Colonic mucosa (tissue), 4 donors: ENCODE measurements at regions not wholly inside any gene's neighbourhood (a gene's known extent, or its start where the extent isn't known, plus 50 kb on each side); places are given as distances from the start of the nearest gene placed in this dataset.

Experiments used
- DNase-seq: peaks from one replicate; pipeline ENCODE4 v3.0.0-alpha.2; 2020
- H3K27ac ChIP-seq: fragments of 200-600 bp; one replicate; pipeline ENCODE4 v1.8.0; 2021
- H3K27me3 ChIP-seq: fragments of 200-600 bp; one replicate; pipeline ENCODE4 v1.8.0; 2021
- H3K36me3 ChIP-seq: fragments of 200-600 bp; one replicate; pipeline ENCODE4 v1.8.0; 2021
- H3K4me1 ChIP-seq: fragments of 200-600 bp; one replicate; pipeline ENCODE4 v1.8.0; 2021; ENCODE audit warnings: mild to moderate bottlenecking
- H3K4me3 ChIP-seq: fragments of 200-600 bp; one replicate; pipeline ENCODE4 v1.8.0; 2021
- H3K9ac ChIP-seq, 2 donors: one replicate each; pipeline ENCODE4 v1.7.0; 2013; ENCODE audit warnings: control low read depth in 2 of 2, low read depth in 2 of 2, low read length in 2 of 2
- H3K9me3 ChIP-seq: fragments of 200-600 bp; one replicate; pipeline ENCODE4 v1.8.0; 2021
- intact Hi-C: fragments of 100-400 bp; cut with DNase I; formaldehyde crosslinking; loops from one replicate; pipeline ENCODE4 v1.14.1; 2022
- TF ChIP-seq, protein P1 (sequence below): fragments of 200-600 bp; IDR thresholded peaks from one replicate; pipeline ENCODE4 v1.8.0; 2022; ENCODE audit warnings: antibody characterized with exemption, mild to moderate bottlenecking
- donor health status: healthy.
- donor health status: DM: no; HTN: no; CAD: no.
- donor health status: DM: no; HTN: no; CAD: no.

DNA sequence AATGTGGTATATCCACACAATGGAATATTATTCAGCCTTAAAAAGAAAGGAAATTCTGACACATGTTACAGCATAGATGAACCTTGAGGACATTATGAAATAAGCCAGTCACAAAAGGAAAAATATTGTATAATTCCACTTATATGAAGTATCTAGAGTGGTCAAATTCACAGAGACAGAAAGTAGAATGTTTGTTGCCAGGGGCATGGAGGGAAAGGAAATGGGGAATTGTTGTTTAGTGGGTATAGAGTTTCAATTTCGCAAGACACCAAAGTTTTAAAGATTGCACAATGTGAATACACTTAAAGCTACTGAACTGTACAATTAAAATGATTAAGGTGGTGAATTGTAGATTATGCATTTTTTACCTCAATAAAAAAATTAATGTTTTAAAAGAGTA is 92.9 kb downstream of the TXNL1 start:
- DNase-seq: no peak
- TF ChIP-seq, protein P1, sequence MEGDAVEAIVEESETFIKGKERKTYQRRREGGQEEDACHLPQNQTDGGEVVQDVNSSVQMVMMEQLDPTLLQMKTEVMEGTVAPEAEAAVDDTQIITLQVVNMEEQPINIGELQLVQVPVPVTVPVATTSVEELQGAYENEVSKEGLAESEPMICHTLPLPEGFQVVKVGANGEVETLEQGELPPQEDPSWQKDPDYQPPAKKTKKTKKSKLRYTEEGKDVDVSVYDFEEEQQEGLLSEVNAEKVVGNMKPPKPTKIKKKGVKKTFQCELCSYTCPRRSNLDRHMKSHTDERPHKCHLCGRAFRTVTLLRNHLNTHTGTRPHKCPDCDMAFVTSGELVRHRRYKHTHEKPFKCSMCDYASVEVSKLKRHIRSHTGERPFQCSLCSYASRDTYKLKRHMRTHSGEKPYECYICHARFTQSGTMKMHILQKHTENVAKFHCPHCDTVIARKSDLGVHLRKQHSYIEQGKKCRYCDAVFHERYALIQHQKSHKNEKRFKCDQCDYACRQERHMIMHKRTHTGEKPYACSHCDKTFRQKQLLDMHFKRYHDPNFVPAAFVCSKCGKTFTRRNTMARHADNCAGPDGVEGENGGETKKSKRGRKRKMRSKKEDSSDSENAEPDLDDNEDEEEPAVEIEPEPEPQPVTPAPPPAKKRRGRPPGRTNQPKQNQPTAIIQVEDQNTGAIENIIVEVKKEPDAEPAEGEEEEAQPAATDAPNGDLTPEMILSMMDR: no peak
- H3K27ac ChIP-seq: no peak overlapping the region
- H3K4me3 ChIP-seq: no peak overlapping the region
- no peak overlapping the region for H3K9ac ChIP-seq
- no peaks in the 10 kb centered on the region for H3K9me3 ChIP-seq
- no peaks in the 10 kb centered on the region for H3K27me3 ChIP-seq
- H3K36me3 ChIP-seq: no peaks in the 10 kb centered on the region
- intact Hi-C loops: no loop called here
- no peaks in the 10 kb centered on the region for H3K4me1 ChIP-seq

GRCh38 chr18:56542476-56542875 is 95.9 kb downstream of the TXNL1 start:
- H3K4me3 ChIP-seq: no peak overlapping the region
- no peak overlapping the region for H3K9ac ChIP-seq
- intact Hi-C loops: no loop called here
- no peaks in the 10 kb centered on the region for H3K4me1 ChIP-seq
- TF ChIP-seq, protein P1: no peak
- no peaks in the 10 kb centered on the region for H3K9me3 ChIP-seq
- H3K36me3 ChIP-seq: no peaks in the 10 kb centered on the region
- no peak overlapping the region for H3K27ac ChIP-seq
- no peak for DNase-seq
- H3K27me3 ChIP-seq: no peaks in the 10 kb centered on the region

GRCh38 chr18:56541793-56542192 is 96.6 kb downstream of the TXNL1 start:
- TF ChIP-seq, protein P1: no peak
- H3K27ac ChIP-seq: no peak overlapping the region

DNA sequence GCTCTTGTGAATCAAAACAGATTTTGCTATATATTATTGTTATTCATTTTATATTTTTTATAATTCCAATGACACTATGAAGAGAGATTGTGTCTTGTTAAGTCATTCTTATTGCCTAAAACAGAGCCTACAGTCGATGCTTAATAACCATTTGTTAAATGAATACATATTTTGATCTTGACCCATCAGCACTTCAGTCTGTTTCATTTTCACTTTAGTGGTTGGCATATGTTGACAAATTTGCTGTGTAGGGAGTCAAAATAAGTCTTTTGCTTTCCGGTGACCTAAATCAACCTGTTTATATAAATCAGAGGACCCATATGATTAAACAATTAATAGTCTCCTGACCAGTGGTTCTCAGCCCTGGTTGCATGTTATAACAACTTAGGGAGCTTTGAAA is 97.1 kb downstream of the TXNL1 start:
- no peak for DNase-seq
- Histone ChIP-seq H3K9me3 (no peaks in the 10 kb centered on the region), H3K27ac (no peak overlapping the region), H3K9ac (no peak overlapping the region), H3K4me3 (no peak overlapping the region), H3K4me1 (no peaks in the 10 kb centered on the region), H3K36me3 (no peaks in the 10 kb centered on the region), H3K27me3 (no peaks in the 10 kb centered on the region)
- intact Hi-C loops: loop anchor here (2.0 kb wide), 1 partner anchor 33 kb away; no protein-coding TSS in a partner anchor
- TF ChIP-seq, protein P1: no peak

More at GRCh38 chr18:56541793-56542192, 96.6 kb downstream of the TXNL1 start:
- H3K36me3 ChIP-seq: no peaks in the 10 kb centered on the region
- H3K27me3 ChIP-seq: no peaks in the 10 kb centered on the region
- no peak for DNase-seq
- intact Hi-C loops: loop anchor here (2.0 kb wide), 1 partner anchor 33 kb away; no protein-coding TSS in a partner anchor
- no peak overlapping the region for H3K9ac ChIP-seq
- H3K9me3 ChIP-seq: no peaks in the 10 kb centered on the region
- H3K4me3 ChIP-seq: no peak overlapping the region
- no peaks in the 10 kb centered on the region for H3K4me1 ChIP-seq

GRCh38 chr18:56538746-56539145 is 99.6 kb downstream of the TXNL1 start:
- TF ChIP-seq, protein P1: no peak
- H3K4me1 ChIP-seq: no peaks in the 10 kb centered on the region
- no peaks in the 10 kb centered on the region for H3K27me3 ChIP-seq
- intact Hi-C loops: no loop called here
- H3K9me3 ChIP-seq: no peaks in the 10 kb centered on the region
- H3K4me3 ChIP-seq: no peak overlapping the region
- no peak for DNase-seq
- H3K36me3 ChIP-seq: no peaks in the 10 kb centered on the region
- no peak overlapping the region for H3K9ac ChIP-seq
- H3K27ac ChIP-seq: no peak overlapping the region
